ENCODE measurements at regions not wholly inside any gene's neighbourhood (a gene's known extent, or its start where the extent isn't known, plus 50 kb on each side); places are given as distances from the start of the nearest gene placed in this dataset.
"Not testable (repeated sequence)": the region's sequence is repeated elsewhere in the genome, so short reads cannot be mapped to it uniquely, and the experiment has no call there.

- Histone ChIP-seq H3K27ac (ENCODE audit: low read depth in 2 of 2, low read length in 2 of 2) (no peak overlapping the region), H3K9me3 (ENCODE audit: control insufficient read depth in 2 of 2, low read length in 2 of 2) (no peaks in the 10 kb centered on the region), H3K9ac (ENCODE audit: low read depth in 1 of 2, low read length in 2 of 2) (no peak overlapping the region), H3K36me3 (ENCODE audit: control insufficient read depth in 2 of 2, insufficient read depth in 2 of 2, low read length in 2 of 2) (no peaks in the 10 kb centered on the region), H3K27me3 (ENCODE audit: control insufficient read depth in 2 of 2, insufficient read depth in 2 of 2, low read length in 2 of 2) (no peaks in the 10 kb centered on the region), H3K4me3 (ENCODE audit: low read length in 2 of 2) (no peak overlapping the region), H3K4me1 (ENCODE audit: control insufficient read depth in 2 of 2, insufficient read depth in 2 of 2, low read length in 2 of 2) (no peaks in the 10 kb centered on the region)
Observed at GRCh38 chr4:57974821-57975220, 864.6 kb upstream of the IGFBP7 start.

GRCh38 chr4:57973819-57974218, 863.6 kb upstream of the IGFBP7 start:
- H3K9me3 ChIP-seq (ENCODE audit: control insufficient read depth in 2 of 2, low read length in 2 of 2): no peaks in the 10 kb centered on the region
- H3K27me3 ChIP-seq (ENCODE audit: control insufficient read depth in 2 of 2, insufficient read depth in 2 of 2, low read length in 2 of 2): no peaks in the 10 kb centered on the region
- H3K4me1 ChIP-seq (ENCODE audit: control insufficient read depth in 2 of 2, insufficient read depth in 2 of 2, low read length in 2 of 2): no peaks in the 10 kb centered on the region
- H3K9ac ChIP-seq (ENCODE audit: low read depth in 1 of 2, low read length in 2 of 2): no peak overlapping the region
- H3K36me3 ChIP-seq (ENCODE audit: control insufficient read depth in 2 of 2, insufficient read depth in 2 of 2, low read length in 2 of 2): no peaks in the 10 kb centered on the region
- no peak overlapping the region for H3K27ac ChIP-seq (ENCODE audit: low read depth in 2 of 2, low read length in 2 of 2)
- no peak overlapping the region for H3K4me3 ChIP-seq (ENCODE audit: low read length in 2 of 2)

GRCh38 chr4:57971261-57971660, 861.1 kb upstream of the IGFBP7 start:
- Histone ChIP-seq H3K9ac (ENCODE audit: low read depth in 1 of 2, low read length in 2 of 2) (no peak overlapping the region), H3K4me1 (ENCODE audit: control insufficient read depth in 2 of 2, insufficient read depth in 2 of 2, low read length in 2 of 2) (no peaks in the 10 kb centered on the region), H3K4me3 (ENCODE audit: low read length in 2 of 2) (no peak overlapping the region), H3K27ac (ENCODE audit: low read depth in 2 of 2, low read length in 2 of 2) (no peak overlapping the region), H3K36me3 (ENCODE audit: control insufficient read depth in 2 of 2, insufficient read depth in 2 of 2, low read length in 2 of 2) (no peaks in the 10 kb centered on the region), H3K27me3 (ENCODE audit: control insufficient read depth in 2 of 2, insufficient read depth in 2 of 2, low read length in 2 of 2) (no peaks in the 10 kb centered on the region), H3K9me3 (ENCODE audit: control insufficient read depth in 2 of 2, low read length in 2 of 2) (no peaks in the 10 kb centered on the region)

GRCh38 chr4:57966987-57967760, 857.0 kb upstream of the IGFBP7 start:
- Histone ChIP-seq H3K27me3 (ENCODE audit: control insufficient read depth in 2 of 2, insufficient read depth in 2 of 2, low read length in 2 of 2) (no peaks in the 10 kb centered on the region), H3K27ac (ENCODE audit: low read depth in 2 of 2, low read length in 2 of 2) (no peak overlapping the region), H3K9me3 (ENCODE audit: control insufficient read depth in 2 of 2, low read length in 2 of 2) (no peaks in the 10 kb centered on the region), H3K4me1 (ENCODE audit: control insufficient read depth in 2 of 2, insufficient read depth in 2 of 2, low read length in 2 of 2) (no peaks in the 10 kb centered on the region), H3K36me3 (ENCODE audit: control insufficient read depth in 2 of 2, insufficient read depth in 2 of 2, low read length in 2 of 2) (no peaks in the 10 kb centered on the region), H3K9ac (ENCODE audit: low read depth in 1 of 2, low read length in 2 of 2) (no peak overlapping the region), H3K4me3 (ENCODE audit: low read length in 2 of 2) (no peak overlapping the region)

GRCh38 chr4:57965431-57965830, 855.2 kb upstream of the IGFBP7 start:
- H3K36me3 ChIP-seq (ENCODE audit: control insufficient read depth in 2 of 2, insufficient read depth in 2 of 2, low read length in 2 of 2); H3K9me3 ChIP-seq (ENCODE audit: control insufficient read depth in 2 of 2, low read length in 2 of 2); H3K27ac ChIP-seq (ENCODE audit: low read depth in 2 of 2, low read length in 2 of 2); H3K4me1 ChIP-seq (ENCODE audit: control insufficient read depth in 2 of 2, insufficient read depth in 2 of 2, low read length in 2 of 2); H3K27me3 ChIP-seq (ENCODE audit: control insufficient read depth in 2 of 2, insufficient read depth in 2 of 2, low read length in 2 of 2); H3K4me3 ChIP-seq (ENCODE audit: low read length in 2 of 2); H3K9ac ChIP-seq (ENCODE audit: low read depth in 1 of 2, low read length in 2 of 2): not testable (repeated sequence)

- no peaks in the 10 kb centered on the region for H3K9me3 ChIP-seq (ENCODE audit: control insufficient read depth in 2 of 2, low read length in 2 of 2)
- no peak overlapping the region for H3K4me3 ChIP-seq (ENCODE audit: low read length in 2 of 2)
- no peaks in the 10 kb centered on the region for H3K4me1 ChIP-seq (ENCODE audit: control insufficient read depth in 2 of 2, insufficient read depth in 2 of 2, low read length in 2 of 2)
- no peak overlapping the region for H3K27ac ChIP-seq (ENCODE audit: low read depth in 2 of 2, low read length in 2 of 2)
- H3K9ac ChIP-seq (ENCODE audit: low read depth in 1 of 2, low read length in 2 of 2): no peak overlapping the region
- H3K36me3 ChIP-seq (ENCODE audit: control insufficient read depth in 2 of 2, insufficient read depth in 2 of 2, low read length in 2 of 2): no peaks in the 10 kb centered on the region
- H3K27me3 ChIP-seq (ENCODE audit: control insufficient read depth in 2 of 2, insufficient read depth in 2 of 2, low read length in 2 of 2): no peaks in the 10 kb centered on the region
Observed at GRCh38 chr4:57945298-57945697, 835.1 kb upstream of the IGFBP7 start.

GRCh38 chr4:57943682-57944081, 833.5 kb upstream of the IGFBP7 start:
- H3K9me3 ChIP-seq (ENCODE audit: control insufficient read depth in 2 of 2, low read length in 2 of 2): no peaks in the 10 kb centered on the region

GRCh38 chr4:57937326-57937725, 827.1 kb upstream of the IGFBP7 start:
- not testable (repeated sequence) for H3K9ac ChIP-seq (ENCODE audit: low read depth in 1 of 2, low read length in 2 of 2); H3K4me1 ChIP-seq (ENCODE audit: control insufficient read depth in 2 of 2, insufficient read depth in 2 of 2, low read length in 2 of 2); H3K27ac ChIP-seq (ENCODE audit: low read depth in 2 of 2, low read length in 2 of 2); H3K36me3 ChIP-seq (ENCODE audit: control insufficient read depth in 2 of 2, insufficient read depth in 2 of 2, low read length in 2 of 2); H3K9me3 ChIP-seq (ENCODE audit: control insufficient read depth in 2 of 2, low read length in 2 of 2); H3K4me3 ChIP-seq (ENCODE audit: low read length in 2 of 2); H3K27me3 ChIP-seq (ENCODE audit: control insufficient read depth in 2 of 2, insufficient read depth in 2 of 2, low read length in 2 of 2)

More at GRCh38 chr4:57943682-57944081, 833.5 kb upstream of the IGFBP7 start:
- Histone ChIP-seq H3K27me3 (ENCODE audit: control insufficient read depth in 2 of 2, insufficient read depth in 2 of 2, low read length in 2 of 2) (no peaks in the 10 kb centered on the region), H3K27ac (ENCODE audit: low read depth in 2 of 2, low read length in 2 of 2) (no peak overlapping the region), H3K4me3 (ENCODE audit: low read length in 2 of 2) (no peak overlapping the region), H3K36me3 (ENCODE audit: control insufficient read depth in 2 of 2, insufficient read depth in 2 of 2, low read length in 2 of 2) (no peaks in the 10 kb centered on the region), H3K9ac (ENCODE audit: low read depth in 1 of 2, low read length in 2 of 2) (no peak overlapping the region), H3K4me1 (ENCODE audit: control insufficient read depth in 2 of 2, insufficient read depth in 2 of 2, low read length in 2 of 2) (no peaks in the 10 kb centered on the region)

- no peaks in the 10 kb centered on the region for H3K9me3 ChIP-seq (ENCODE audit: control insufficient read depth in 2 of 2, low read length in 2 of 2)
Observed at GRCh38 chr4:57926311-57926710, 816.1 kb upstream of the IGFBP7 start.

GRCh38 chr4:57924951-57925350, 814.8 kb upstream of the IGFBP7 start:
- Histone ChIP-seq H3K27ac (ENCODE audit: low read depth in 2 of 2, low read length in 2 of 2) (no peak overlapping the region), H3K27me3 (ENCODE audit: control insufficient read depth in 2 of 2, insufficient read depth in 2 of 2, low read length in 2 of 2) (no peaks in the 10 kb centered on the region), H3K9ac (ENCODE audit: low read depth in 1 of 2, low read length in 2 of 2) (no peak overlapping the region), H3K36me3 (ENCODE audit: control insufficient read depth in 2 of 2, insufficient read depth in 2 of 2, low read length in 2 of 2) (no peaks in the 10 kb centered on the region), H3K4me1 (ENCODE audit: control insufficient read depth in 2 of 2, insufficient read depth in 2 of 2, low read length in 2 of 2) (no peaks in the 10 kb centered on the region), H3K9me3 (ENCODE audit: control insufficient read depth in 2 of 2, low read length in 2 of 2) (no peaks in the 10 kb centered on the region), H3K4me3 (ENCODE audit: low read length in 2 of 2) (no peak overlapping the region)

More at GRCh38 chr4:57926311-57926710, 816.1 kb upstream of the IGFBP7 start:
- H3K4me3 ChIP-seq (ENCODE audit: low read length in 2 of 2): no peak overlapping the region
- no peaks in the 10 kb centered on the region for H3K36me3 ChIP-seq (ENCODE audit: control insufficient read depth in 2 of 2, insufficient read depth in 2 of 2, low read length in 2 of 2)
- no peaks in the 10 kb centered on the region for H3K27me3 ChIP-seq (ENCODE audit: control insufficient read depth in 2 of 2, insufficient read depth in 2 of 2, low read length in 2 of 2)
- H3K9ac ChIP-seq (ENCODE audit: low read depth in 1 of 2, low read length in 2 of 2): no peak overlapping the region
- H3K27ac ChIP-seq (ENCODE audit: low read depth in 2 of 2, low read length in 2 of 2): no peak overlapping the region
- no peaks in the 10 kb centered on the region for H3K4me1 ChIP-seq (ENCODE audit: control insufficient read depth in 2 of 2, insufficient read depth in 2 of 2, low read length in 2 of 2)

All from mucosa of rectum (tissue), 2 donors.